ENCODE measurements at regions not wholly inside any gene's neighbourhood (a gene's known extent, or its start where the extent isn't known, plus 50 kb on each side); places are given as distances from the start of the nearest gene placed in this dataset.

- TF ChIP-seq POLR2A (IDR thresholded peaks at IDR 0.05) = no peak
- TF ChIP-seq, protein P1, sequence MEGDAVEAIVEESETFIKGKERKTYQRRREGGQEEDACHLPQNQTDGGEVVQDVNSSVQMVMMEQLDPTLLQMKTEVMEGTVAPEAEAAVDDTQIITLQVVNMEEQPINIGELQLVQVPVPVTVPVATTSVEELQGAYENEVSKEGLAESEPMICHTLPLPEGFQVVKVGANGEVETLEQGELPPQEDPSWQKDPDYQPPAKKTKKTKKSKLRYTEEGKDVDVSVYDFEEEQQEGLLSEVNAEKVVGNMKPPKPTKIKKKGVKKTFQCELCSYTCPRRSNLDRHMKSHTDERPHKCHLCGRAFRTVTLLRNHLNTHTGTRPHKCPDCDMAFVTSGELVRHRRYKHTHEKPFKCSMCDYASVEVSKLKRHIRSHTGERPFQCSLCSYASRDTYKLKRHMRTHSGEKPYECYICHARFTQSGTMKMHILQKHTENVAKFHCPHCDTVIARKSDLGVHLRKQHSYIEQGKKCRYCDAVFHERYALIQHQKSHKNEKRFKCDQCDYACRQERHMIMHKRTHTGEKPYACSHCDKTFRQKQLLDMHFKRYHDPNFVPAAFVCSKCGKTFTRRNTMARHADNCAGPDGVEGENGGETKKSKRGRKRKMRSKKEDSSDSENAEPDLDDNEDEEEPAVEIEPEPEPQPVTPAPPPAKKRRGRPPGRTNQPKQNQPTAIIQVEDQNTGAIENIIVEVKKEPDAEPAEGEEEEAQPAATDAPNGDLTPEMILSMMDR (IDR thresholded peaks at IDR 0.05) = no peak
These were observed 516.0 kb downstream of the PCDH7 start for GRCh38 chr4:31236020-31236638.
